HCT116 (cell line): ENCODE measurements at regions not wholly inside any gene's neighbourhood (a gene's known extent, or its start where the extent isn't known, plus 50 kb on each side); places are given as distances from the start of the nearest gene placed in this dataset.

Experiments
- ATAC-seq: fragments of 200-7000 bp; cut with Tn5 transposase; 2 replicates; pipeline ENCODE4 v1.9.1; 2020; ENCODE audit warnings: mild to moderate bottlenecking, moderate library complexity
- BruUV-seq: library from RNA; stranded (reverse); fragments of 400-500 nt; replicated peaks from 2 replicates; lab custom pipeline; 2021; lab: Mats Ljungman, UMichigan
- CTCF ChIA-PET: fragments of 300-600 bp; sonication (Branson Sonifier 250); formaldehyde crosslinking; loops from one replicate; lab custom pipeline; 2021; ENCODE audit warnings: antibody characterized with exemption; lab: Charles Lee
- POLR2A ChIA-PET: fragments of 300-600, 350-600 bp; sonication (Branson Sonifier 250); formaldehyde crosslinking; loops from one replicate; lab custom pipeline; 2021; ENCODE audit warnings: antibody characterized with exemption; lab: Charles Lee
- RAD21 ChIA-PET, 2 experiments: fragments of 300-600 bp; sonication (Branson Sonifier 250); formaldehyde crosslinking; loops; one replicate each; lab custom pipeline; 2023; ENCODE audit warnings: low total read pairs in 2 of 2; ENCODE audit not compliant: uncharacterized antibody in 2 of 2, unreplicated experiment in 2 of 2, low non-redundant PET in 1 of 2; lab: Charles Lee
- DNase-seq: peaks from one replicate; pipeline ENCODE4 v3.0.0-alpha.2; 2010; ENCODE audit warnings: low read depth, low spot score
- H2AFZ ChIP-seq: fragments of 200-600 bp; shearing (Covaris generic), sonication (generic); 2 replicates; pipeline ENCODE4 v1.6.1; 2017; ENCODE audit warnings: low read depth, mixed run types, mixed read lengths, antibody characterized with exemption, low read length; ENCODE audit not compliant: poor library complexity, severe bottlenecking
- H3K27ac ChIP-seq: 2 replicates; pipeline ENCODE4 v1.5.1; 2012; ENCODE audit warnings: low read depth, low read length
- H3K27me3 ChIP-seq: fragments of 200-600 bp; sonication (generic); 2 replicates; pipeline ENCODE4 v1.6.1; 2016; ENCODE audit warnings: mixed run types, low read length, mixed read lengths; ENCODE audit not compliant: insufficient read depth
- H3K36me3 ChIP-seq, 2 experiments: fragments of 200-500 bp in 1 of 2; fragments of 200-600 bp in 1 of 2; sonication (Bioruptor generic) in 1 of 2; sonication (generic) in 1 of 2; 2 replicates each; pipeline versions ENCODE4 v1.5.1 to v1.6.1; 2014 to 2016; ENCODE audit warnings: low read length in 2 of 2, inconsistent platforms in 1 of 2, mixed read lengths in 1 of 2, mixed run types in 1 of 2; ENCODE audit not compliant: insufficient read depth in 2 of 2, control insufficient read depth in 1 of 2
- H3K4me1 ChIP-seq, 2 experiments: fragments of 200-600 bp in 1 of 2; sonication (generic) in 1 of 2; 2 replicates each; pipeline versions ENCODE4 v1.5.1 to v1.6.1; 2012 to 2017; ENCODE audit warnings: low read length in 2 of 2, inconsistent platforms in 1 of 2, mild to moderate bottlenecking in 1 of 2, mixed read lengths in 1 of 2, mixed run types in 1 of 2, moderate library complexity in 1 of 2; ENCODE audit not compliant: insufficient read depth in 2 of 2, control insufficient read depth in 1 of 2
- H3K4me2 ChIP-seq: fragments of 200-600 bp; sonication (generic); 2 replicates; pipeline ENCODE4 v1.6.1; 2017; ENCODE audit warnings: mixed run types, low read length, mixed read lengths
- H3K4me3 ChIP-seq, 2 experiments: fragments of 200-600 bp in 1 of 2; sonication (generic) in 1 of 2; replicated peaks in 1 of 2; 2 replicates each; pipeline ENCODE4 v1.5.1; 2011 to 2016; ENCODE audit warnings: low read length in 2 of 2, control low read depth in 1 of 2, low read depth in 1 of 2, mild to moderate bottlenecking in 1 of 2, mixed read lengths in 1 of 2, mixed run types in 1 of 2
- H3K79me2 ChIP-seq: fragments of 200-600 bp; sonication (generic); 2 replicates; pipeline ENCODE4 v1.6.1; 2017; ENCODE audit warnings: mild to moderate bottlenecking, mixed run types, low read length, moderate library complexity, mixed read lengths; ENCODE audit not compliant: insufficient read depth
- H3K9ac ChIP-seq: fragments of 200-600 bp; sonication (generic); 2 replicates; pipeline ENCODE4 v1.6.1; 2016; ENCODE audit warnings: low read length, mixed read lengths
- H3K9me2 ChIP-seq: fragments of 200-600 bp; sonication (generic), shearing (Covaris generic); 2 replicates; pipeline ENCODE4 v1.6.1; 2017; ENCODE audit warnings: mixed run types, mild to moderate bottlenecking, moderate library complexity; ENCODE audit not compliant: insufficient read depth
- H3K9me3 ChIP-seq, 2 experiments: fragments of 200-500 bp in 1 of 2; fragments of 200-600 bp in 1 of 2; sonication (Bioruptor generic) in 1 of 2; sonication (generic) in 1 of 2; 2 replicates each; pipeline ENCODE4 v1.6.1; 2014 to 2017; ENCODE audit warnings: low read length in 2 of 2, mixed read lengths in 2 of 2, inconsistent platforms in 1 of 2, low read depth in 1 of 2, mild to moderate bottlenecking in 1 of 2, mixed run types in 1 of 2, moderate library complexity in 1 of 2; ENCODE audit not compliant: control insufficient read depth in 1 of 2, insufficient read depth in 1 of 2
- H4K20me1 ChIP-seq: fragments of 200-600 bp; sonication (generic), shearing (Covaris generic); 2 replicates; pipeline ENCODE4 v1.6.1; 2017; ENCODE audit warnings: mixed run types, mild to moderate bottlenecking, moderate library complexity; ENCODE audit not compliant: insufficient read depth
- ATF3 ChIP-seq: IDR thresholded peaks from 2 replicates; pipeline ENCODE4 v1.6.1; 2012
- CBX3 ChIP-seq: IDR thresholded peaks from 2 replicates; pipeline ENCODE4 v1.6.1; 2012; ENCODE audit warnings: low read depth
- CEBPB ChIP-seq: IDR thresholded peaks from 2 replicates; pipeline ENCODE4 v1.6.1; 2012; ENCODE audit warnings: low read depth
- CTCF ChIP-seq, 3 experiments: fragments of 200-600 bp in 1 of 3; sonication (generic) in 1 of 3; IDR thresholded peaks in 2 of 3; conservative IDR thresholded peaks in 1 of 3; 2 replicates each; pipeline ENCODE4 v1.5.1; 2012 to 2017; ENCODE audit warnings: low read depth in 2 of 3, low read length in 2 of 3, antibody characterized with exemption in 1 of 3, borderline replicate concordance in 1 of 3, control low read depth in 1 of 3, mild to moderate bottlenecking in 1 of 3, mixed read lengths in 1 of 3, mixed run types in 1 of 3, moderate library complexity in 1 of 3; ENCODE audit not compliant: insufficient read depth in 1 of 3
- EZH2 ChIP-seq: fragments of 200-600 bp; sonication (generic); IDR thresholded peaks from 2 replicates; pipeline ENCODE4 v1.6.1; 2017; ENCODE audit warnings: antibody characterized with exemption, mixed run types
- FOSL1 ChIP-seq: IDR thresholded peaks from 2 replicates; pipeline ENCODE4 v1.6.1; 2012; ENCODE audit warnings: low read depth
- JUND ChIP-seq: IDR thresholded peaks from 2 replicates; pipeline ENCODE4 v1.6.1; 2012
- MAX ChIP-seq: IDR thresholded peaks from 2 replicates; pipeline ENCODE4 v1.6.1; 2012
- POLR2AphosphoS5 ChIP-seq: IDR thresholded peaks from 2 replicates; pipeline ENCODE4 v1.6.1; 2011; ENCODE audit warnings: mild to moderate bottlenecking, low read depth, low read length, moderate library complexity
- RAD21 ChIP-seq: IDR thresholded peaks from 2 replicates; pipeline ENCODE4 v1.6.1; 2012; ENCODE audit warnings: low read depth, mild to moderate bottlenecking
- SIN3A ChIP-seq: IDR thresholded peaks from 2 replicates; pipeline ENCODE4 v1.6.1; 2012; ENCODE audit warnings: low read depth
- ZBTB33 ChIP-seq: IDR thresholded peaks from 2 replicates; pipeline ENCODE4 v1.6.1; 2011; ENCODE audit warnings: mild to moderate bottlenecking, low read length, moderate library complexity; ENCODE audit not compliant: insufficient replicate concordance; ENCODE audit errors: extremely low read depth
- ZFX ChIP-seq: fragments of 450-650 bp; IDR thresholded peaks from 2 replicates; pipeline ENCODE4 v1.6.1; 2017
- ZNF274 ChIP-seq: fragments of 200-500 bp; sonication (Bioruptor generic); IDR thresholded peaks from 2 replicates; pipeline ENCODE4 v1.6.1; 2014; ENCODE audit warnings: mild to moderate bottlenecking, low read depth, low read length, inconsistent platforms
- intact Hi-C: fragments of 100-400 bp; cut with micrococcal nuclease; formaldehyde crosslinking; loops from 2 replicates; pipeline ENCODE4 v1.10.0; 2022

- H3K9ac ChIP-seq = no peak overlapping the region
- intact Hi-C loops = loop anchor here (5.0 to 10.0 kb wide), 3 partner anchors 432 to 792 kb away; no protein-coding TSS in a partner anchor
- H3K4me1 ChIP-seq = peaks cover 0 to 5% of the 10 kb centered on the region in 2 experiments; a peak in 1 of 4 replicates
- H3K4me2 ChIP-seq = peak overlapping the region; percentile 47
- H3K36me3 ChIP-seq = no peaks in the 10 kb centered on the region
- no peaks in the 10 kb centered on the region for H3K79me2 ChIP-seq
- peak; percentile 99 for ATAC-seq
- no peaks in the 10 kb centered on the region for H3K27me3 ChIP-seq
- H3K9me2 ChIP-seq = no peaks in the 10 kb centered on the region
- peak; percentile 81 for DNase-seq
- no peak overlapping the region for H3K4me3 ChIP-seq
- RAD21 ChIA-PET = no interaction called here
- H4K20me1 ChIP-seq = no peaks in the 10 kb centered on the region
- BruUV-seq = no TSS peak
- H3K9me3 ChIP-seq = no peaks in the 10 kb centered on the region
- POLR2A ChIA-PET = no interaction called here
- CTCF ChIA-PET = interaction anchor here (0.6 kb wide), 1 partner anchor 31 kb away, joined by 4 read pairs; no protein-coding TSS in a partner anchor
- no peak overlapping the region for H3K27ac ChIP-seq
- peak overlapping the region; percentile 78 for H2AFZ ChIP-seq
- TF ChIP-seq MAX (peak; percentile 66; the same call in 1 of the 2 replicates), CBX3 (peak; percentile 62; the same call in 1 of the 2 replicates), ATF3 (no peak), ZNF274 (no peak), JUND (no peak), ZFX (no peak), CTCF (IDR thresholded peaks at IDR 0.05 in 2 of 3, conservative IDR thresholded peaks at IDR 0.05 in 1 of 3; ENCODE audit: borderline replicate concordance in 1 of 3, insufficient read depth in 1 of 3, low read depth in 2 of 3, low read length in 2 of 3) (peak; percentile 74 to 87 (median 86); a peak in 5 of 6 replicates), POLR2AphosphoS5 (peak; percentile 46), FOSL1 (no peak), ZBTB33 (no peak), EZH2 (no peak), CEBPB (no peak), RAD21 (peak; percentile 86), SIN3A (no peak)
Measured at GRCh38 chr15:84142888-84143337, 92.7 kb upstream of the GOLGA6L4 start.
